ENCODE measurements at regions not wholly inside any gene's neighbourhood (a gene's known extent, or its start where the extent isn't known, plus 50 kb on each side); places are given as distances from the start of the nearest gene placed in this dataset.
"Not testable (repeated sequence)": the region's sequence is repeated elsewhere in the genome, so short reads cannot be mapped to it uniquely, and the experiment has no call there.

GRCh38 chr2:16194931-16195680 lies 254.8 kb downstream of the MYCN start:
- no peak for FAIRE-seq

DNA sequence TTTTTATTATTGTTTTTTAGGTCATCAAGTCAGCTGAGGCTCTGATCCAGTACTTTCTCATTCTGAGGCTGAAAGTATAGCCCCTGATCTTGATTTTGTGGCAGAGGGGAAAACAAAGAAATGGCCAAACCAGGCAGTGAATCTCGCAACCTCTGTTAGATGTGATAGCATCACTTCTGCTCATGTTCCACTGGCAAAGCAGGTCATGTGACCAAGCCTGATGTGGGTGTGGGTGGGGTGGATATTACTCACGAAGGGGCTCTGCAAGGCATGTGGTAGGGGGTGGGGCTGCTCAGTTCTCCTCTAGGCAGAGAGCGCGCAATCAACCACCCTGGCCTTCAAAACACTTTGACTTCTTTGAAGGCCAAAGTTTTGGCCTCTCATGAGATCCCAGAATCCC lies 254.2 kb downstream of the MYCN start:
- FAIRE-seq, result no peak

DNA sequence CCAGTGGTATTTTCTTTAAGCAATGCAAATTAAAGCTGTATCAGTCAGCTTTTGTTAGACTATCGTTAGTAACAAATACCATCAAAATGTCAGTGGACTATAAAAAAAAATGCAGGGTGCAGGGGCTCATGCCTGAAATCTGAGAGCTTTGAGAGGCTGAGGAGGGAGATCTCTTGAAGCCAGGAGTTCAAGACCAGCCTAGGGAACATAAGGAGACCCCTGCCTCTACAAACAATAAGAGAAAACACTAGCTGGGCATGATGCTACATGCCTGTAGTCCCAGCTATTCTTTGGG lies 253.7 kb downstream of the MYCN start:
- FAIRE-seq, result no peak

DNA sequence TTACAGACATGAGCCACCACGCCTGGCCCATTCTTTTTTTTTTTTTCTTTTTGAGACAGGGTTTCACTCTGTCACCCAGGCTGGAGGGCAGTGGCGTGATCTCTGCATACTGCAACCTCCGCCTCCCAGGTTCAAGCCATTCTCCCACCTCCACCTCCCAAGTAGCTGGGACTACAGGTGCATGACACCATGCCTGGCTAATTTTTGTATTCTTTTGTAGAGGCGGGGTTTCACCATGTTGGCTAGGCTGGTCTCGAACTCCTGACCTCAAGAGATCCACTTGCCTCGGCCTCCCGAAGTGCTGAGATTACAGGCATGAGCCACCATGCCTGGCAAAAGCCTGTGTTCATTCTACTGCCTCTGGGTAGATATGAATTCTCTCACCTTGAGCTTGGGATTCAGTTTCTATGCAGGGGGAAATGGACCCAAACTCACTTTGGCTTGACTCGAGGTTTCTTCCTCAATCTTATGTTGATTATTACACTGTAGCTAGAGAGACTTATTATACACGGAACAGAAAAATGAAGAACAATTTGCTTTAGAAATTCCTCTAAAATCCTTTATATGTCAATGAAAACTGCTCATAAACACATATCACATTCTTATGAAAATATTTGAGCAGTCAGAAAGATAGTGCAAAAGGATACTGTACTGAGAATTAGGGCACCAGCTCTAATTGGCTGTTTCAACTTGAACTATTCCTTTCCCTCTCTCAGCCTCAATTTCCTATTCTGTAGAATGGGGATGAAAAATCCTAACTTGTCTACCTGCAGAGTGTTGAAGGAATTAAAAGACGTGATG lies 252.3 kb downstream of the MYCN start:
- no peak for FAIRE-seq

DNA sequence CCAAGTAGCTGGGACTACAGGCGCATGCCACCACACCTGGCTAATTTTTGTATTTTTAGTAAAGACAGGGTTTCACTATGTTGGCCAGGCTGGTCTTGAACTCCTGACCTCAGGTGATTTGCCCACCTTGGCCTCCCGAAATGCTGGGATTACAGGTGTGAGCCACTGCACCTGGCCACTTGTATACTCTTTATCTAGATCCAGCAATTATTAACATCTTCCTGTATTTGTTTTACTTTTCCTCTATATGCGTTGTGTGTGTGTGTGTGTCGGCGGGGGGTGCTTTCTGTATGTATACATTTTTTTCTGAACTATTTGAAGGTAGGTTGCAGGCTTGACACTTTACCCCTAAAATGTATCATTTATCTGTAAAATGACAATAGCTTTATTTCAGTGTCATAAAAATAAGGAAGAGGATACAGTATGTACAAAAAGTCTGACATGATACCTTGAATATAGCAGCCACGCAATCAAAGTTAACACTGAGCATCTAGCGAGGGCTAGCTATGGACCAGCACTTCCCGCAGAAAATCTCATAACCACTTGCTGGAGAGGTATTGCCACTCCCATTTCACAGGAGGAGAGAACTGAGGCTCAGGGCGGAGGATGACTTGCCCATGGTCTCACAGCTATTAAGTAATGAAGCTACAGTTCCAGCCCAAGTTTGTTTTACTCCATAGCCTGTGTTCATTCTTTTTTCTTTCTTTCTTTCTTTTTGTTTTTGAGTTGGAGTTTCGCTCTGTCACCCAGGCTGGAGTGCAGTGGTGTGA lies 251.3 kb downstream of the MYCN start:
- no peak for FAIRE-seq

DNA sequence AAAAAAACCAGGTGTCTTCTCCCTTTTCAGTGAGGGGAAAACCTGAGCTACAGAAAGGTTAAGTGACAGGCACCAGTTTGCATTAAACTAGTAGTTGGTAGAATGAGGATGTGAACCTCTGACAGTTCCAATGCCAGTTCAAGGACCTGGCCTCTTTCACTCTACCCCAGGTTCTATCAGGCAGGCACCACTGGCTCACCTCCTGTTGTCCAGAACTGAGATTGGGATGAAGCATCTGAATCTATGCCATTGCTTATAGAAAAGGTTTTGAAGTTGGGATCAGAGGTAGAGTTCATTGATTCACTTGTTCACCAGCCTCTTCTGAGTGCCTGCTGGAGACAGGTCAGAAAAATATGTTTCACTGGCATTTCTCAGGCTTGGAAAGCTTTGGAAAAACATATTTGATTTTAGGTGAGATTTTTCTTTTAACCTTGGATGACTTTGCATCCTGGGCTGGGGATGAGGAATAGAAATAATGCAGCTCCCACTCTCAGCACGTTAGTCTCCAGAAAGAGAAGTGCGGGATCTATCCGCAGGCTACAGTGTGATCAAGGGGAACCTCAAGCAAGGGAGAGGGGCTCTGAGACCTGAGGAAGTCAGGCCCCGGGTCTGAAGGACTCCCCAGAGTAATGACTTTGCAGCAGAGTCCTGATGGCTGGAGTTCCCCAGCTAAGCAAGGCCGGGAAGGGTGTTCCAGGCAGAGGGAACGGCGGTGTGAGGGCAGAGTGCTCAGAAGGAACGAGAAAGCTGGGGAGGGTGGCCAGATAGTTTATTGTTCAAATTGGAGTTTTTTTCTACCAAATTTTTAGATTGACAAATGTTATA lies 250.3 kb downstream of the MYCN start:
- FAIRE-seq, result no peak

DNA sequence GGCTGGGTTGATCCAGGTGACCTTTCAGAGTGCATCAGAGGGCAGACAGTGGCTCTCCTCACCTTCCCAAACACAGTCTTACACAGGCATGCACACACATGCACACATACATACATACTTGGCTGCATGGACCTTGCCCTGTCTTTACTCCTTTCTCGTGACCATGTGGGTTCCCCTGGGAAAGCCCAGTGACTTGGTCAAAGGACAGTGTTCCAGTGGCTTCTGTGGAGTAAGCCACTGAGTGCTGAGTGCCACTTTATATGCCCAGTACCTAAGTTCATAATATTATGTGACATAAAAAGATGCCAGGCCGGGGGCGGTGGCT lies 249.4 kb downstream of the MYCN start:
- no peak for FAIRE-seq

- FAIRE-seq, result no peak
Measured at GRCh38 chr2:16189029-16189835, 248.9 kb downstream of the MYCN start.

- FAIRE-seq, result no peak
Measured at GRCh38 chr2:16188261-16188890, 248.0 kb downstream of the MYCN start.

GRCh38 chr2:16187482-16187817 lies 247.1 kb downstream of the MYCN start:
- FAIRE-seq, result no peak

- FAIRE-seq, result no peak
Measured at GRCh38 chr2:16186661-16187481, 246.5 kb downstream of the MYCN start.

DNA sequence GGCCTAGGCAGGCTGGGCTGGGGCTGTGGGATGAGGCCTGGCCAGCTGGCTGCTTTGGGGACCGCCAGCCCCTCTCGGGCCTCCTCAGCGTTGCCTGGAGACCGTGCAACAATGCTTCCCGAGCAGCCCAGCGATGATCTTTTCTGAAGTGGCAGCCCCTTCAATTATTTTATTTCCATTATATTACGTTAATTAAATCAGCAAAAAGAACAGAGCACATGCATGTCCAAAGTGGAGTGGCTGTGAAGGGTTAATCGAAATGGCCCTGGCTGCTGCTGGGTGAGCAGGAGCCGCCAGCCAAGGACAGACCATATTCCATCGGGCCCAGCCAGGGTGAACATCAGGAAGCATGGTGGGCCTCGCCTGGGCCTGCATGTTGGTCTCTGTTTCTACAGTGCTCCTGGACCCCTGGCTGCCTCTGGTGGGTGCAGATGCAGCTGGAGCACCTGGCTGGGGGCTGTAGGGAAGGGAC lies 245.5 kb downstream of the MYCN start:
- no peak for FAIRE-seq

GRCh38 chr2:16184945-16185660 lies 244.8 kb downstream of the MYCN start:
- FAIRE-seq, result no peak

GRCh38 chr2:16184341-16184890 lies 244.1 kb downstream of the MYCN start:
- no peak for FAIRE-seq

DNA sequence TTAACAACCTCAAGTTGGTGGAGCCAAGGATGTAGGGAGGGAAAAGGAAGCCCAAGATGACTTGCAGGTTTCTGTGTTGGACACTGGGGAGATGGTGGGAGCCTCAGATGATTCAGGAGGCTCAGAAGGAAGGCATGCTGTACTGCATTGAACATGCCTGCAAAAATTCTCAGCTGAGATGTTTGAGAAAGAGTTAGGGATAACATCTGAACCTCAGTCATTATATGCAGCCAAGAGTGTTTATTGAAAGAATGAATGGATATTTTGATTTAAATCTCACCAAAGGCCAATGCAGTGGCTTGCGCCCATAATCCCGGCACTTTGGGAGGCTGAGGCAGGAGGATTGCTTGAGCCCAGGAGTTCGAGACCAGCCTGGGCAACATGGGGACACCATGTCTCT lies 243.0 kb downstream of the MYCN start:
- no peak for FAIRE-seq

- FAIRE-seq, result no peak
Measured at GRCh38 chr2:16182841-16183240, 242.5 kb downstream of the MYCN start.

DNA sequence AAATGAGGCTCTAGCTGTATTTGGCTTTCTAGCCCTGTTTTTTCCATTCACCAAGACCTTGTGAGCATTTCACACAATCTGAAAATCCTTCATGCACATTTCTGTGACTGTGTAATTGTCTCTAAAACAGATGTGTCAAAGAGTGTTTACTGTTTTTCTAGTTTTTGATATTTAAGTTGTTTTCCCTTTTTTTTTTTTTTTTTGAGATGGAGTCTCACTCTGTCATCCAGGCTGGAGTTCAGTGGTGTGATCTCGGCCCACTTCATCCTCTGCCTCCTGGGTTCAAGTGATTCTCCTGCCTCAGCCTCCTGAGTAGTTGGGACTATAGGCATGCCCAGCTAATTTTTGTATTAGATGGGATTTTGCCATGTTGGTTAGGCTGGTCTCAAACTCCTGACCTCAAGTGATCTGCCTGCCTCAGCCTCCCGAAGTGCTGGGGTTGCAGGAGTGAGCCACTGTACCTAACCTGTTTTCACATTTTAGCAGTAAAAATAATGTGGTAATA lies 242.0 kb downstream of the MYCN start:
- FAIRE-seq, result not testable (repeated sequence)

DNA sequence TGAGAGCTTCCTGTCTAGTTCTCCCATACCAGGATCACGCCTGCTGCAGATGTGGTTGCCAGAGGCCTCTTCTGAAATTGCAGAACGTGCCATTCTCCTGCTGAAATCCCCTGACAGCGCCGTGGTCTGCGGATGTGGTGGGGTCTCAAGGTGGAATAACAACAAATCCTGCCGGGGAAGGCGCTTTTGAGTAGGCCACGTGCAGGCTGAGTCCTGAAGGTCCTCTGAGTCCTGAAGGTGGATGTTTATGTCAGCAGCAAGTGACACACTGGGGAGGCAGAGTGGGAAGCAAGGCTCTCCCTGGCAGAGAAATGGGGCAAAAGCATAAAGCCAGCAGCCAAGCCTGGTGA lies 241.4 kb downstream of the MYCN start:
- no peak for FAIRE-seq

DNA sequence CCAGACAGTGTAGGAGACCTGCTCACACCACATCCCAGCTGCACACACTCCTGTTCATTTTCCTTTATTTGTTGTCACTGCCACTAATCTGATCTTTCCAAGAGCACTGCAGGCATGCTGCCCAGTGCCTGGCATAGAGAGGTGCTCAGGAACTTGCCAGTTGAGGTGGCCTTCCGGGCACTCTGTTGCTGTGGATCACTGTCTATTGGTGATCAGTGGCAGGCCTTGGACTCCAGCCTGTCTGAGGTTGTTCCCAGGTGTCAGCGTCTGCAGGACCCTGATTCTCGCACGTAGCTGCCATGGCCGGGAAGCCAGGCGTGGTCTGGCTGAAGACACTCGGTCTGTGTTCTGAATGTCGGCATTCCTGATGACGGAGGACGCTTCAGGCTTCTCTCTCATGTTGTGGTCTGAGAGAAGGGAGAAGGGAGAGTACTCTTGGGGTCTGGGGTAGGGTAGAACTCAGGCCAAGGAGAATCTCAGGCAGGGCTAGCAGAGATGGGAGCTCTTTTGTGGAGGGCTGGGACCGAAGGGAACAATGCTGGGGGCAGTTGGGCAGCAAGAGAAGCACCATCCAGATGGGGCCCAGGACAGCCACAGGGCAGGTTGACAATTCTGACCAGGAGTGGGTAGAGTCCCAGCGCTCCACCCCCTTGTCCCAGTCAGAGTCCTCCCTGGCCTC lies 240.9 kb downstream of the MYCN start:
- no peak for FAIRE-seq

Measured in endometrium (tissue), 2 donors.